ENCODE measurements at regions not wholly inside any gene's neighbourhood (a gene's known extent, or its start where the extent isn't known, plus 50 kb on each side); places are given as distances from the start of the nearest gene placed in this dataset.

DNA sequence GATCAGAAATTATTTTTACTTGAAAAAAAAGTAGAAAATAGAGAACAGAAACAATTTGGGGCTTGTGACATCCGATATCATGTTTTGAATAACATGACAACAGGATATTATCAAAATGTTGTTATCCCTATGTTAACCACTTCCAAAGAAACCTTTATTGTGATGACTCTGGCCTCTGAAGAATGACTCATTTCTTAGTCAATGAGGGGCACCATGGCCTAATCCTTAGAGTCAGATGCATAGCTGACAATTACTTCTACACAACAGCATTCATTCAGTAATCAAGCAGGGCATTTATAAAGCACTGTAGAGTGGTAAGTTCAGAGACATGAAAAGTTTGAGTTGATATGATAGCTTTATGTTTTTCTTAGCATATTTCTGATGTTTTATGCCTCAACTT is 703.0 kb downstream of the RNF144A start:
- peaks cover 9% of the 10 kb centered on the region for H3K4me1 Mint-ChIP-seq
- intact Hi-C loops (cut with micrococcal nuclease) = no loop called here
- no peak overlapping the region for H3K4me3 Mint-ChIP-seq
- Histone ChIP-seq H4K20me1 (ENCODE audit: insufficient read depth, low read length) (no peaks in the 10 kb centered on the region), H3K9ac (ENCODE audit: insufficient read depth, low read length, poor library complexity, severe bottlenecking) (no peak overlapping the region), H2AFZ (ENCODE audit: insufficient read depth, low read depth, low read length, poor library complexity, severe bottlenecking) (no peak overlapping the region), H3K4me3 (replicated peaks in 1 of 3; ENCODE audit: low read depth in 2 of 3, low read length in 3 of 3) (no peak overlapping the region), H3K4me2 (replicated peaks; ENCODE audit: extremely low read depth, low read length, poor library complexity, severe bottlenecking) (no peak overlapping the region), H3K9me3 (replicated peaks in 1 of 2; ENCODE audit: control insufficient read depth in 1 of 2, insufficient read depth in 1 of 2, low read length in 2 of 2) (no peaks in the 10 kb centered on the region), H3K36me3 (replicated peaks in 1 of 2; ENCODE audit: control insufficient read depth in 1 of 2, insufficient read depth in 2 of 2, low read length in 2 of 2) (no peaks in the 10 kb centered on the region), H3K27me3 (ENCODE audit: control insufficient read depth in 2 of 2, insufficient read depth in 2 of 2, low read length in 2 of 2) (no peaks in the 10 kb centered on the region), H3K4me1 (ENCODE audit: control insufficient read depth in 1 of 2, insufficient read depth in 2 of 2, low read length in 2 of 2) (peaks cover 1 to 3% of the 10 kb centered on the region in 2 donors), H3K79me2 (ENCODE audit: insufficient read depth, low read length) (no peaks in the 10 kb centered on the region), H3K27ac (ENCODE audit: low read depth in 1 of 2, low read length in 2 of 2) (no peak overlapping the region)
- H3K27ac Mint-ChIP-seq = no peak overlapping the region
- no CpG with 5 or more reads among the region's 1 CpG for WGBS (ENCODE audit: insufficient coverage)
- no peak for DNase-seq
- peaks cover 0 to 2% (median 0%) of the 10 kb centered on the region in 3 donors for H3K27me3 Mint-ChIP-seq (ENCODE audit: low read depth in 3 of 3)
- no peaks in the 10 kb centered on the region for H3K36me3 Mint-ChIP-seq
- TF ChIP-seq, protein P1, sequence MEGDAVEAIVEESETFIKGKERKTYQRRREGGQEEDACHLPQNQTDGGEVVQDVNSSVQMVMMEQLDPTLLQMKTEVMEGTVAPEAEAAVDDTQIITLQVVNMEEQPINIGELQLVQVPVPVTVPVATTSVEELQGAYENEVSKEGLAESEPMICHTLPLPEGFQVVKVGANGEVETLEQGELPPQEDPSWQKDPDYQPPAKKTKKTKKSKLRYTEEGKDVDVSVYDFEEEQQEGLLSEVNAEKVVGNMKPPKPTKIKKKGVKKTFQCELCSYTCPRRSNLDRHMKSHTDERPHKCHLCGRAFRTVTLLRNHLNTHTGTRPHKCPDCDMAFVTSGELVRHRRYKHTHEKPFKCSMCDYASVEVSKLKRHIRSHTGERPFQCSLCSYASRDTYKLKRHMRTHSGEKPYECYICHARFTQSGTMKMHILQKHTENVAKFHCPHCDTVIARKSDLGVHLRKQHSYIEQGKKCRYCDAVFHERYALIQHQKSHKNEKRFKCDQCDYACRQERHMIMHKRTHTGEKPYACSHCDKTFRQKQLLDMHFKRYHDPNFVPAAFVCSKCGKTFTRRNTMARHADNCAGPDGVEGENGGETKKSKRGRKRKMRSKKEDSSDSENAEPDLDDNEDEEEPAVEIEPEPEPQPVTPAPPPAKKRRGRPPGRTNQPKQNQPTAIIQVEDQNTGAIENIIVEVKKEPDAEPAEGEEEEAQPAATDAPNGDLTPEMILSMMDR (IDR thresholded peaks at IDR 0.05) = no peak
- H3K9me3 Mint-ChIP-seq = peaks cover 0 to 3% (median 0%) of the 10 kb centered on the region in 7 donors

GRCh38 chr2:7621018-7621814 is 704.0 kb downstream of the RNF144A start:
- TF ChIP-seq, protein P1 (IDR thresholded peaks at IDR 0.05) = no peak
- Mint-ChIP-seq H3K4me1 (peaks cover 15% of the 10 kb centered on the region), H3K4me3 (no peak overlapping the region), H3K36me3 (no peaks in the 10 kb centered on the region), H3K27ac (no peak overlapping the region), H3K27me3 (ENCODE audit: low read depth in 3 of 3) (peaks cover 0 to 2% (median 0%) of the 10 kb centered on the region in 3 donors), H3K9me3 (peaks cover 0 to 3% (median 0%) of the 10 kb centered on the region in 7 donors)
- Histone ChIP-seq H2AFZ (ENCODE audit: insufficient read depth, low read depth, low read length, poor library complexity, severe bottlenecking) (no peak overlapping the region), H3K4me2 (replicated peaks; ENCODE audit: extremely low read depth, low read length, poor library complexity, severe bottlenecking) (no peak overlapping the region), H4K20me1 (ENCODE audit: insufficient read depth, low read length) (no peaks in the 10 kb centered on the region), H3K9me3 (replicated peaks in 1 of 2; ENCODE audit: control insufficient read depth in 1 of 2, insufficient read depth in 1 of 2, low read length in 2 of 2) (no peaks in the 10 kb centered on the region), H3K27ac (ENCODE audit: low read depth in 1 of 2, low read length in 2 of 2) (no peak overlapping the region), H3K79me2 (ENCODE audit: insufficient read depth, low read length) (no peaks in the 10 kb centered on the region), H3K36me3 (replicated peaks in 1 of 2; ENCODE audit: control insufficient read depth in 1 of 2, insufficient read depth in 2 of 2, low read length in 2 of 2) (no peaks in the 10 kb centered on the region), H3K4me3 (replicated peaks in 1 of 3; ENCODE audit: low read depth in 2 of 3, low read length in 3 of 3) (no peak overlapping the region), H3K27me3 (ENCODE audit: control insufficient read depth in 2 of 2, insufficient read depth in 2 of 2, low read length in 2 of 2) (no peaks in the 10 kb centered on the region), H3K9ac (ENCODE audit: insufficient read depth, low read length, poor library complexity, severe bottlenecking) (no peak overlapping the region), H3K4me1 (ENCODE audit: control insufficient read depth in 1 of 2, insufficient read depth in 2 of 2, low read length in 2 of 2) (peaks cover 3 to 4% of the 10 kb centered on the region in 2 donors)
- 88% methylated on average over 3 of the region's 4 CpGs for WGBS (ENCODE audit: insufficient coverage)
- DNase-seq = no peak
- intact Hi-C loops (cut with micrococcal nuclease) = no loop called here

Data from CD14-positive monocyte (primary cell).